ENCODE measurements at regions not wholly inside any gene's neighbourhood (a gene's known extent, or its start where the extent isn't known, plus 50 kb on each side); places are given as distances from the start of the nearest gene placed in this dataset.

DNA sequence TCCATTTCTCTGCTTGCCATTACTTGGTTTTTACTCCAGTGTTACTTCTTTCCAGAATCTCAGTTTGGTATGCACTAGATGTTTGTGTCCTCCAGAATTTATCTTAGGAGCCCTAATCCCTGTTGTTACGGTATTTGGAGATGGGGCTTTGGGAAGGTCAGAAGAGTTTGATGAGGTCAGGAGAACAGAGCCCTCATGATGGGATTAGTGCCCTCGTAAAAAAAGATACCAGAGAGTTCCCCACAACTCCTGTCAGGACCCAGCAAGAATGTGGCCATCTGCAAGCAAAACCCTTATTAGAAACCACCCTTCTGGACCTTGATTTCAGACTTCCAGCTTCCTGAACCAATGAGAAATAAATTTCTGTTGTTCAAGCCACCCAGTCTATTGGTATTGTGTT is 98.0 kb downstream of the ADAMTS1 start (continued):
- TF ChIP-seq MYNN (tag by site-specific recombination; IDR thresholded peaks at IDR 0.05; ENCODE audit: borderline replicate concordance) = no peak
- no peak for TF ChIP-seq TSHZ1 (tag by site-specific recombination; IDR thresholded peaks at IDR 0.05; ENCODE audit: borderline replicate concordance)
- no peak for TF ChIP-seq ZBTB7A (tag by site-specific recombination; IDR thresholded peaks at IDR 0.05; ENCODE audit: low read depth)
- TF ChIP-seq OSR2 (tag by site-specific recombination; IDR thresholded peaks at IDR 0.05) = no peak
- TF ChIP-seq TCF7L2 (IDR thresholded peaks at IDR 0.05; ENCODE audit: borderline replicate concordance, low read depth, low read length) = no peak

GRCh38 chr21:26743524-26743923 is 101.7 kb downstream of the ADAMTS1 start:
- Histone ChIP-seq H3K4me3 (ENCODE audit: low read depth, low read length) (no peak overlapping the region), H3K9me3 (ENCODE audit: control insufficient read depth, insufficient read depth, low read depth, low read length) (no peaks in the 10 kb centered on the region), H3K36me3 (ENCODE audit: control insufficient read depth in 2 of 2, insufficient read depth in 1 of 2, low read length in 2 of 2) (no peaks in the 10 kb centered on the region), H3K27ac (ENCODE audit: extremely low read depth, low read depth, low read length) (no peak overlapping the region), H3K4me1 (ENCODE audit: control insufficient read depth, insufficient read depth, low read length) (no peaks in the 10 kb centered on the region)
- ChIA-PET CTCF (interaction anchor here (1.1 kb wide), 1 partner anchor 26 kb away, joined by 6 read pairs; no protein-coding TSS in a partner anchor), POLR2A (no interaction called here)
- no peak for TF ChIP-seq YY1 (tag by site-specific recombination; IDR thresholded peaks at IDR 0.05)
- TF ChIP-seq ZNF768 (tag by site-specific recombination; IDR thresholded peaks at IDR 0.05) = no peak
- TF ChIP-seq BCL11A (tag by site-specific recombination; IDR thresholded peaks at IDR 0.05; ENCODE audit: low read depth) = no peak
- no peak for TF ChIP-seq FEZF1 (tag by site-specific recombination; IDR thresholded peaks at IDR 0.05)
- TF ChIP-seq GLIS2 (tag by site-specific recombination; IDR thresholded peaks at IDR 0.05) = no peak
- no peak for TF ChIP-seq WT1 (tag by site-specific recombination; IDR thresholded peaks at IDR 0.05)

DNA sequence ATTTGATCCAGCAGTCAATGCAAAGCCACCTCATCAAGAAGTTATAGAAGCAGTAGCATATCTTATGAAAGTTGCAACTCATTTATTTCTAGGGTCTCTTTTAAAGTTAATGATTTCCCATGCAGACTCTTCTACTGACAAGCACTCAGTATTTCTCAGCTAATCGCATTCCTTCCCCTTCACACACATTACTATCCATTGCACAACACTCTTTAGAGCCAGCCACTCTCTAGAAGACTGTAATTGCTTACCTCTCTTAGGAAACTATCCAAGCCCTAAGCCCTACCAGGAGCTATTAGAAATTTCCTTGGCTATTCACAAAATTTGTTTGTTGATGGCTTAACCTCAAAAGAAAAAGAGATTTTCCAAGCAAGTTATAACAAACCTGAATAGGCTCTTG is 106.0 kb downstream of the ADAMTS1 start:
- TF ChIP-seq IKZF3 (tag by site-specific recombination; IDR thresholded peaks at IDR 0.05) (no peak), OSR2 (tag by site-specific recombination; IDR thresholded peaks at IDR 0.05) (no peak), ZBTB20 (tag by site-specific recombination; IDR thresholded peaks at IDR 0.05) (no peak), ZNF26 (tag by site-specific recombination; IDR thresholded peaks at IDR 0.05) (no peak)
- TF ChIP-seq, protein P1, sequence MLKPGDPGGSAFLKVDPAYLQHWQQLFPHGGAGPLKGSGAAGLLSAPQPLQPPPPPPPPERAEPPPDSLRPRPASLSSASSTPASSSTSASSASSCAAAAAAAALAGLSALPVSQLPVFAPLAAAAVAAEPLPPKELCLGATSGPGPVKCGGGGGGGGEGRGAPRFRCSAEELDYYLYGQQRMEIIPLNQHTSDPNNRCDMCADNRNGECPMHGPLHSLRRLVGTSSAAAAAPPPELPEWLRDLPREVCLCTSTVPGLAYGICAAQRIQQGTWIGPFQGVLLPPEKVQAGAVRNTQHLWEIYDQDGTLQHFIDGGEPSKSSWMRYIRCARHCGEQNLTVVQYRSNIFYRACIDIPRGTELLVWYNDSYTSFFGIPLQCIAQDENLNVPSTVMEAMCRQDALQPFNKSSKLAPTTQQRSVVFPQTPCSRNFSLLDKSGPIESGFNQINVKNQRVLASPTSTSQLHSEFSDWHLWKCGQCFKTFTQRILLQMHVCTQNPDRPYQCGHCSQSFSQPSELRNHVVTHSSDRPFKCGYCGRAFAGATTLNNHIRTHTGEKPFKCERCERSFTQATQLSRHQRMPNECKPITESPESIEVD (tag by site-specific recombination; IDR thresholded peaks at IDR 0.05) = no peak
- no peak overlapping the region for H3K27ac ChIP-seq (ENCODE audit: extremely low read depth, low read depth, low read length)
- H3K9me3 ChIP-seq (ENCODE audit: control insufficient read depth, insufficient read depth, low read depth, low read length) = no peaks in the 10 kb centered on the region
- H3K36me3 ChIP-seq (ENCODE audit: control insufficient read depth in 2 of 2, insufficient read depth in 1 of 2, low read length in 2 of 2) = no peaks in the 10 kb centered on the region
- ChIA-PET CTCF (interaction anchor here (0.6 to 1.2 kb wide), 3 partner anchors 8 to 1288 kb away, joined by 3 to 5 read pairs (median 4); no protein-coding TSS in a partner anchor), POLR2A (no interaction called here)
- H3K4me3 ChIP-seq (ENCODE audit: low read depth, low read length) = no peak overlapping the region
- no peaks in the 10 kb centered on the region for H3K4me1 ChIP-seq (ENCODE audit: control insufficient read depth, insufficient read depth, low read length)
